Rectal smooth muscle tissue (tissue), 1 donor: ENCODE measurements at regions not wholly inside any gene's neighbourhood (a gene's known extent, or its start where the extent isn't known, plus 50 kb on each side); places are given as distances from the start of the nearest gene placed in this dataset.

Experiments
- H3K27ac ChIP-seq: one replicate; pipeline ENCODE4 v1.7.0; 2013; ENCODE audit warnings: low read depth, low read length, inconsistent platforms
- H3K27me3 ChIP-seq: one replicate; pipeline ENCODE4 v1.7.0; 2013; ENCODE audit warnings: low read length; ENCODE audit not compliant: control insufficient read depth, insufficient read depth
- H3K36me3 ChIP-seq: one replicate; pipeline ENCODE4 v1.7.0; 2013; ENCODE audit warnings: low read length; ENCODE audit not compliant: control insufficient read depth, insufficient read depth
- H3K4me1 ChIP-seq: one replicate; pipeline ENCODE4 v1.7.0; 2013; ENCODE audit warnings: low read length; ENCODE audit not compliant: control insufficient read depth, insufficient read depth
- H3K4me3 ChIP-seq: one replicate; pipeline ENCODE4 v1.7.0; 2013; ENCODE audit warnings: low read length
- H3K9ac ChIP-seq: one replicate; pipeline ENCODE4 v1.7.0; 2013; ENCODE audit warnings: low read length

GRCh38 chr2:16194096-16194390, 253.7 kb downstream of the MYCN start:
- H3K27me3 ChIP-seq, result no peaks in the 10 kb centered on the region
- H3K4me1 ChIP-seq, result no peaks in the 10 kb centered on the region
- no peak overlapping the region for H3K4me3 ChIP-seq
- no peak overlapping the region for H3K27ac ChIP-seq
- H3K36me3 ChIP-seq, result no peaks in the 10 kb centered on the region
- H3K9ac ChIP-seq, result no peak overlapping the region

- Histone ChIP-seq H3K27ac (no peak overlapping the region), H3K27me3 (no peaks in the 10 kb centered on the region)
These were observed 252.3 kb downstream of the MYCN start for GRCh38 chr2:16192416-16193216.

GRCh38 chr2:16191431-16192200, 251.3 kb downstream of the MYCN start:
- H3K36me3 ChIP-seq, result no peaks in the 10 kb centered on the region
- no peak overlapping the region for H3K4me3 ChIP-seq
- no peaks in the 10 kb centered on the region for H3K27me3 ChIP-seq
- H3K9ac ChIP-seq, result no peak overlapping the region
- no peak overlapping the region for H3K27ac ChIP-seq
- H3K4me1 ChIP-seq, result no peaks in the 10 kb centered on the region

More at GRCh38 chr2:16192416-16193216, 252.3 kb downstream of the MYCN start:
- Histone ChIP-seq H3K4me3 (no peak overlapping the region), H3K4me1 (no peaks in the 10 kb centered on the region), H3K36me3 (no peaks in the 10 kb centered on the region), H3K9ac (no peak overlapping the region)

- H3K27me3 ChIP-seq, result no peaks in the 10 kb centered on the region
- no peaks in the 10 kb centered on the region for H3K4me1 ChIP-seq
- no peak overlapping the region for H3K4me3 ChIP-seq
- no peak overlapping the region for H3K9ac ChIP-seq
- no peaks in the 10 kb centered on the region for H3K36me3 ChIP-seq
- H3K27ac ChIP-seq, result no peak overlapping the region
These were observed 250.3 kb downstream of the MYCN start for GRCh38 chr2:16190446-16191270.

GRCh38 chr2:16189836-16190160, 249.4 kb downstream of the MYCN start:
- no peaks in the 10 kb centered on the region for H3K36me3 ChIP-seq

GRCh38 chr2:16189029-16189835, 248.9 kb downstream of the MYCN start:
- no peak overlapping the region for H3K9ac ChIP-seq
- no peaks in the 10 kb centered on the region for H3K36me3 ChIP-seq
- H3K4me3 ChIP-seq, result no peak overlapping the region
- no peaks in the 10 kb centered on the region for H3K27me3 ChIP-seq
- H3K27ac ChIP-seq, result no peak overlapping the region
- no peaks in the 10 kb centered on the region for H3K4me1 ChIP-seq

More at GRCh38 chr2:16189836-16190160, 249.4 kb downstream of the MYCN start:
- H3K4me1 ChIP-seq, result no peaks in the 10 kb centered on the region
- no peaks in the 10 kb centered on the region for H3K27me3 ChIP-seq
- no peak overlapping the region for H3K27ac ChIP-seq
- no peak overlapping the region for H3K4me3 ChIP-seq
- no peak overlapping the region for H3K9ac ChIP-seq

- Histone ChIP-seq H3K4me1 (no peaks in the 10 kb centered on the region), H3K4me3 (no peak overlapping the region), H3K27ac (no peak overlapping the region), H3K27me3 (no peaks in the 10 kb centered on the region), H3K36me3 (no peaks in the 10 kb centered on the region), H3K9ac (no peak overlapping the region)
These were observed 248.0 kb downstream of the MYCN start for GRCh38 chr2:16188261-16188890.

- no peak overlapping the region for H3K4me3 ChIP-seq
- H3K27me3 ChIP-seq, result no peaks in the 10 kb centered on the region
- H3K27ac ChIP-seq, result no peak overlapping the region
- H3K9ac ChIP-seq, result no peak overlapping the region
- H3K36me3 ChIP-seq, result no peaks in the 10 kb centered on the region
- no peaks in the 10 kb centered on the region for H3K4me1 ChIP-seq
These were observed 247.1 kb downstream of the MYCN start for GRCh38 chr2:16187482-16187817.

GRCh38 chr2:16186661-16187481, 246.5 kb downstream of the MYCN start:
- no peaks in the 10 kb centered on the region for H3K36me3 ChIP-seq
- no peaks in the 10 kb centered on the region for H3K4me1 ChIP-seq
- no peak overlapping the region for H3K4me3 ChIP-seq
- no peaks in the 10 kb centered on the region for H3K27me3 ChIP-seq
- H3K27ac ChIP-seq, result no peak overlapping the region
- H3K9ac ChIP-seq, result no peak overlapping the region

GRCh38 chr2:16185801-16186272, 245.5 kb downstream of the MYCN start:
- H3K4me1 ChIP-seq, result no peaks in the 10 kb centered on the region
- no peak overlapping the region for H3K9ac ChIP-seq
- no peak overlapping the region for H3K4me3 ChIP-seq
- H3K27ac ChIP-seq, result no peak overlapping the region
- no peaks in the 10 kb centered on the region for H3K36me3 ChIP-seq
- H3K27me3 ChIP-seq, result no peaks in the 10 kb centered on the region
